WERI-Rb-1 (cell line): ENCODE measurements at regions not wholly inside any gene's neighbourhood (a gene's known extent, or its start where the extent isn't known, plus 50 kb on each side); places are given as distances from the start of the nearest gene placed in this dataset.
"Not testable (repeated sequence)": the region's sequence is repeated elsewhere in the genome, so short reads cannot be mapped to it uniquely, and the experiment has no call there.

Source experiments
- DNase-seq: peaks from one replicate; pipeline ENCODE4 v3.0.0-alpha.2; 2020
- H3K27ac ChIP-seq: fragments of 250-450 bp; sonication (Bioruptor Pico); 2 replicates; pipeline ENCODE4 v1.5.1; 2020; ENCODE audit warnings: mild to moderate bottlenecking, moderate library complexity
- H3K27me3 ChIP-seq: fragments of 250-450 bp; sonication (Bioruptor Pico); 2 replicates; pipeline ENCODE4 v1.5.1; 2021; ENCODE audit warnings: mild to moderate bottlenecking, low read depth, moderate library complexity; ENCODE audit not compliant: insufficient read depth, severe bottlenecking
- H3K36me3 ChIP-seq: fragments of 250-450 bp; sonication (Bioruptor Pico); 2 replicates; pipeline ENCODE4 v1.5.1; 2020; ENCODE audit warnings: mild to moderate bottlenecking, moderate library complexity
- H3K4me3 ChIP-seq: 2 replicates; pipeline ENCODE4 v1.5.1; 2011; ENCODE audit warnings: low read depth, mild to moderate bottlenecking, control low read depth, low read length
- H3K9me3 ChIP-seq: fragments of 250-450 bp; sonication (Bioruptor Pico); 2 replicates; pipeline ENCODE4 v1.5.1; 2021; ENCODE audit warnings: mild to moderate bottlenecking, moderate library complexity; ENCODE audit not compliant: severe bottlenecking
- CTCF ChIP-seq: IDR thresholded peaks from 2 replicates; pipeline ENCODE4 v1.5.1; 2011; ENCODE audit warnings: low read depth, mild to moderate bottlenecking, control low read depth, inconsistent platforms, low read length

- TF ChIP-seq CTCF: no peak
- DNase-seq: no peak
- no peak overlapping the region for H3K27ac ChIP-seq
- no peaks in the 10 kb centered on the region for H3K36me3 ChIP-seq
- H3K27me3 ChIP-seq: no peaks in the 10 kb centered on the region
- H3K9me3 ChIP-seq: no peaks in the 10 kb centered on the region
- no peak overlapping the region for H3K4me3 ChIP-seq
Observed at GRCh38 chr4:57191523-57192034, 81.4 kb upstream of the IGFBP7 start.

GRCh38 chr4:57190601-57191481 is 80.7 kb upstream of the IGFBP7 start:
- Histone ChIP-seq H3K4me3 (no peak overlapping the region), H3K9me3 (no peaks in the 10 kb centered on the region), H3K36me3 (no peaks in the 10 kb centered on the region), H3K27ac (0 out of 2 replicates have a peak overlapping the region, but pooled peaks have one; percentile 1), H3K27me3 (no peaks in the 10 kb centered on the region)
- DNase-seq: peak; percentile 85
- peak; percentile 88 for TF ChIP-seq CTCF

- TF ChIP-seq CTCF: no peak
Observed at GRCh38 chr4:57187246-57187645, 77.1 kb upstream of the IGFBP7 start.

GRCh38 chr4:57184378-57185029 is 74.3 kb upstream of the IGFBP7 start:
- no peaks in the 10 kb centered on the region for H3K9me3 ChIP-seq
- H3K27ac ChIP-seq: peak overlapping the region; percentile 69
- H3K27me3 ChIP-seq: no peaks in the 10 kb centered on the region
- DNase-seq: peak; percentile 73
- H3K4me3 ChIP-seq: no peak overlapping the region
- H3K36me3 ChIP-seq: no peaks in the 10 kb centered on the region
- no peak for TF ChIP-seq CTCF

More at GRCh38 chr4:57187246-57187645, 77.1 kb upstream of the IGFBP7 start:
- no peak overlapping the region for H3K4me3 ChIP-seq
- no peaks in the 10 kb centered on the region for H3K36me3 ChIP-seq
- no peak overlapping the region for H3K27ac ChIP-seq
- no peaks in the 10 kb centered on the region for H3K9me3 ChIP-seq
- no peaks in the 10 kb centered on the region for H3K27me3 ChIP-seq
- no peak for DNase-seq

GRCh38 chr4:57182132-57182874 is 72.1 kb upstream of the IGFBP7 start:
- Histone ChIP-seq H3K27ac (no peak overlapping the region), H3K27me3 (no peaks in the 10 kb centered on the region), H3K36me3 (no peaks in the 10 kb centered on the region), H3K9me3 (no peaks in the 10 kb centered on the region), H3K4me3 (no peak overlapping the region)
- TF ChIP-seq CTCF: no peak
- no peak for DNase-seq

- not testable (repeated sequence) for H3K9me3 ChIP-seq, H3K4me3 ChIP-seq, H3K27ac ChIP-seq, H3K27me3 ChIP-seq, DNase-seq, H3K36me3 ChIP-seq
Observed at GRCh38 chr4:57173136-57173535, 63.0 kb upstream of the IGFBP7 start.
